HEK293 (cell line): ENCODE measurements at regions not wholly inside any gene's neighbourhood (a gene's known extent, or its start where the extent isn't known, plus 50 kb on each side); places are given as distances from the start of the nearest gene placed in this dataset.

ENCODE experiments used
- CTCF ChIA-PET: fragments of 350-600 bp; formaldehyde crosslinking; extraction: SDS; loops from one replicate; lab custom pipeline; 2021; ENCODE audit warnings: antibody characterized with exemption; lab: Yijun Ruan, JAX
- POLR2A ChIA-PET: fragments of 300-600 bp; formaldehyde crosslinking; extraction: SDS; loops from one replicate; lab custom pipeline; 2020; ENCODE audit warnings: antibody characterized with exemption, inconsistent platforms; lab: Yijun Ruan, JAX
- H3K27ac ChIP-seq: fragments of 200-500 bp; sonication (Bioruptor generic); 2 replicates; pipeline ENCODE4 v1.5.1; 2014; ENCODE audit warnings: low read depth, low read length, control low read depth, inconsistent platforms; ENCODE audit errors: extremely low read depth
- H3K36me3 ChIP-seq, 2 experiments: fragments of 200-500 bp in 1 of 2; sonication (Bioruptor generic) in 1 of 2; 1 replicate in 1 of 2; 2 replicates in 1 of 2; pipeline ENCODE4 v1.5.1; 2014 to 2017; ENCODE audit warnings: inconsistent platforms in 2 of 2, low read length in 2 of 2; ENCODE audit not compliant: control insufficient read depth in 2 of 2, insufficient read depth in 1 of 2
- H3K4me1 ChIP-seq: fragments of 200-500 bp; sonication (Bioruptor generic); 2 replicates; pipeline ENCODE4 v1.5.1; 2014; ENCODE audit warnings: mild to moderate bottlenecking, low read length, inconsistent platforms; ENCODE audit not compliant: control insufficient read depth, insufficient read depth
- H3K4me3 ChIP-seq: 2 replicates; pipeline ENCODE4 v1.5.1; 2011; ENCODE audit warnings: low read depth, mild to moderate bottlenecking, control low read depth, low read length, moderate library complexity
- H3K9me3 ChIP-seq: fragments of 200-500 bp; sonication (Bioruptor generic); 2 replicates; pipeline ENCODE4 v1.5.1; 2014; ENCODE audit warnings: low read depth, low read length, inconsistent platforms; ENCODE audit not compliant: control insufficient read depth, insufficient read depth
- GLIS1 ChIP-seq: fragments of 450-650 bp; formaldehyde crosslinking; IDR thresholded peaks from 2 replicates; pipeline ENCODE4 v1.5.1; 2016; ENCODE audit warnings: missing biosample characterization, missing genetic modification characterization
- IKZF3 ChIP-seq: fragments of 450-650 bp; IDR thresholded peaks from 2 replicates; pipeline ENCODE4 v1.5.0; 2018; ENCODE audit warnings: missing biosample characterization, mild to moderate bottlenecking, missing genetic modification characterization, moderate library complexity
- MZF1 ChIP-seq: fragments of 450-650 bp; formaldehyde crosslinking; IDR thresholded peaks from 2 replicates; pipeline ENCODE4 v1.5.1; 2017; ENCODE audit warnings: missing biosample characterization, missing genetic modification characterization, borderline replicate concordance
- OSR2 ChIP-seq: fragments of 450-650 bp; formaldehyde crosslinking; IDR thresholded peaks from 2 replicates; pipeline ENCODE4 v1.5.1; 2016; ENCODE audit warnings: missing biosample characterization, missing genetic modification characterization
- ZBTB21 ChIP-seq: fragments of 450-650 bp; formaldehyde crosslinking; IDR thresholded peaks from 2 replicates; pipeline ENCODE4 v1.5.1; 2017; ENCODE audit warnings: missing biosample characterization, missing genetic modification characterization
- ZBTB26 ChIP-seq: fragments of 450-650 bp; formaldehyde crosslinking; optimal IDR thresholded peaks from 2 replicates; pipeline ENCODE3; 2016; ENCODE audit warnings: missing biosample characterization, mild to moderate bottlenecking, missing genetic modification characterization
- ZEB2 ChIP-seq: fragments of 450-650 bp; formaldehyde crosslinking; IDR thresholded peaks from 2 replicates; pipeline ENCODE4 v1.5.1; 2016; ENCODE audit warnings: missing biosample characterization, missing genetic modification characterization
- ZFP37 ChIP-seq: fragments of 450-650 bp; formaldehyde crosslinking; IDR thresholded peaks from 2 replicates; pipeline ENCODE4 v1.5.1; 2016; ENCODE audit warnings: missing biosample characterization, missing genetic modification characterization
- ZIC2 ChIP-seq: fragments of 450-650 bp; formaldehyde crosslinking; IDR thresholded peaks from 2 replicates; pipeline ENCODE4 v1.5.1; 2016; ENCODE audit warnings: missing biosample characterization, missing genetic modification characterization
- ZNF10 ChIP-seq: fragments of 450-650 bp; formaldehyde crosslinking; IDR thresholded peaks from 2 replicates; pipeline ENCODE4 v1.5.1; 2017; ENCODE audit warnings: missing biosample characterization, missing genetic modification characterization
- ZNF132 ChIP-seq: fragments of 450-650 bp; formaldehyde crosslinking; IDR thresholded peaks from 2 replicates; pipeline ENCODE4 v1.5.1; 2017; ENCODE audit warnings: missing biosample characterization, missing genetic modification characterization, borderline replicate concordance
- ZNF133 ChIP-seq: fragments of 450-650 bp; formaldehyde crosslinking; IDR thresholded peaks from 2 replicates; pipeline ENCODE4 v1.5.1; 2016; ENCODE audit warnings: missing biosample characterization, missing genetic modification characterization
- ZNF146 ChIP-seq: fragments of 450-650 bp; formaldehyde crosslinking; IDR thresholded peaks from 2 replicates; pipeline ENCODE4 v1.5.1; 2016; ENCODE audit warnings: missing biosample characterization, missing genetic modification characterization
- ZNF148 ChIP-seq: fragments of 450-650 bp; formaldehyde crosslinking; IDR thresholded peaks from 2 replicates; pipeline ENCODE4 v1.5.0; 2017; ENCODE audit warnings: missing biosample characterization, missing genetic modification characterization, borderline replicate concordance
- ZNF157 ChIP-seq: fragments of 450-650 bp; formaldehyde crosslinking; IDR thresholded peaks from 2 replicates; pipeline ENCODE4 v1.5.1; 2016; ENCODE audit warnings: missing biosample characterization, missing genetic modification characterization
- ZNF362 ChIP-seq: fragments of 450-650 bp; formaldehyde crosslinking; IDR thresholded peaks from 2 replicates; pipeline ENCODE4 v1.5.1; 2016; ENCODE audit warnings: missing biosample characterization, missing genetic modification characterization
- ZNF433 ChIP-seq: fragments of 450-650 bp; formaldehyde crosslinking; IDR thresholded peaks from 2 replicates; pipeline ENCODE4 v1.5.1; 2016; ENCODE audit warnings: missing biosample characterization, missing genetic modification characterization, low read depth
- ZNF488 ChIP-seq: fragments of 450-650 bp; formaldehyde crosslinking; IDR thresholded peaks from 2 replicates; pipeline ENCODE4 v1.5.1; 2016; ENCODE audit warnings: missing biosample characterization, missing genetic modification characterization
- ZNF585B ChIP-seq: fragments of 450-650 bp; formaldehyde crosslinking; IDR thresholded peaks from 2 replicates; pipeline ENCODE4 v1.5.1; 2016; ENCODE audit warnings: missing biosample characterization, missing genetic modification characterization
- ZNF621 ChIP-seq: fragments of 450-650 bp; formaldehyde crosslinking; IDR thresholded peaks from 2 replicates; pipeline ENCODE4 v1.5.1; 2017; ENCODE audit warnings: missing biosample characterization, missing genetic modification characterization
- ZNF629 ChIP-seq: fragments of 450-650 bp; formaldehyde crosslinking; IDR thresholded peaks from 2 replicates; pipeline ENCODE4 v1.5.1; 2017; ENCODE audit warnings: missing biosample characterization, missing genetic modification characterization
- ZNF664 ChIP-seq: fragments of 450-650 bp; formaldehyde crosslinking; IDR thresholded peaks from 2 replicates; pipeline ENCODE4 v1.5.1; 2016; ENCODE audit warnings: missing biosample characterization, missing genetic modification characterization
- ZNF791 ChIP-seq: fragments of 450-650 bp; formaldehyde crosslinking; IDR thresholded peaks from 2 replicates; pipeline ENCODE4 v1.5.1; 2016; ENCODE audit warnings: missing biosample characterization, missing genetic modification characterization
- TF ChIP-seq, protein P1 (sequence below): fragments of 450-650 bp; formaldehyde crosslinking; IDR thresholded peaks from 2 replicates; pipeline ENCODE4 v1.5.1; 2017; ENCODE audit warnings: missing biosample characterization, mild to moderate bottlenecking, missing genetic modification characterization, moderate library complexity
- TF ChIP-seq, protein P2 (sequence below): fragments of 450-650 bp; IDR thresholded peaks from 2 replicates; pipeline ENCODE4 v1.5.1; 2018; ENCODE audit warnings: missing biosample characterization, mild to moderate bottlenecking, missing genetic modification characterization

GRCh38 chrX:63963095-63963784 lies 178.2 kb upstream of the ARHGEF9 start:
- no peaks in the 10 kb centered on the region; the same call in 1 of the 2 replicates for H3K9me3 ChIP-seq
- H3K4me1 ChIP-seq = no peaks in the 10 kb centered on the region
- no peaks in the 10 kb centered on the region for H3K36me3 ChIP-seq
- H3K27ac ChIP-seq = no peak overlapping the region
- CTCF ChIA-PET = no interaction called here
- TF ChIP-seq ZBTB21 (tag by site-specific recombination) (no peak), ZNF585B (tag by site-specific recombination) (no peak), ZNF157 (tag by site-specific recombination) (no peak), ZNF146 (tag by site-specific recombination) (no peak), ZNF133 (no peak), ZNF664 (tag by site-specific recombination) (no peak), ZNF433 (tag by site-specific recombination) (no peak), ZEB2 (no peak), IKZF3 (tag by site-specific recombination) (no peak), ZNF10 (tag by site-specific recombination) (no peak), GLIS1 (tag by site-specific recombination) (no peak)
- TF ChIP-seq, protein P1, sequence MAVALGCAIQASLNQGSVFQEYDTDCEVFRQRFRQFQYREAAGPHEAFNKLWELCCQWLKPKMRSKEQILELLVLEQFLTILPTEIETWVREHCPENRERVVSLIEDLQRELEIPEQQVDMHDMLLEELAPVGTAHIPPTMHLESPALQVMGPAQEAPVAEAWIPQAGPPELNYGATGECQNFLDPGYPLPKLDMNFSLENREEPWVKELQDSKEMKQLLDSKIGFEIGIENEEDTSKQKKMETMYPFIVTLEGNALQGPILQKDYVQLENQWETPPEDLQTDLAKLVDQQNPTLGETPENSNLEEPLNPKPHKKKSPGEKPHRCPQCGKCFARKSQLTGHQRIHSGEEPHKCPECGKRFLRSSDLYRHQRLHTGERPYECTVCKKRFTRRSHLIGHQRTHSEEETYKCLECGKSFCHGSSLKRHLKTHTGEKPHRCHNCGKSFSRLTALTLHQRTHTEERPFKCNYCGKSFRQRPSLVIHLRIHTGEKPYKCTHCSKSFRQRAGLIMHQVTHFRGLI (tag by site-specific recombination) = no peak
- TF ChIP-seq, protein P2, sequence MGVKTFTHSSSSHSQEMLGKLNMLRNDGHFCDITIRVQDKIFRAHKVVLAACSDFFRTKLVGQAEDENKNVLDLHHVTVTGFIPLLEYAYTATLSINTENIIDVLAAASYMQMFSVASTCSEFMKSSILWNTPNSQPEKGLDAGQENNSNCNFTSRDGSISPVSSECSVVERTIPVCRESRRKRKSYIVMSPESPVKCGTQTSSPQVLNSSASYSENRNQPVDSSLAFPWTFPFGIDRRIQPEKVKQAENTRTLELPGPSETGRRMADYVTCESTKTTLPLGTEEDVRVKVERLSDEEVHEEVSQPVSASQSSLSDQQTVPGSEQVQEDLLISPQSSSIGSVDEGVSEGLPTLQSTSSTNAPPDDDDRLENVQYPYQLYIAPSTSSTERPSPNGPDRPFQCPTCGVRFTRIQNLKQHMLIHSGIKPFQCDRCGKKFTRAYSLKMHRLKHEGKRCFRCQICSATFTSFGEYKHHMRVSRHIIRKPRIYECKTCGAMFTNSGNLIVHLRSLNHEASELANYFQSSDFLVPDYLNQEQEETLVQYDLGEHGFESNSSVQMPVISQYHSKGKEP (tag by site-specific recombination) = no peak
- TF ChIP-seq, all 188 proteins: peak for 0
- no peak overlapping the region for H3K4me3 ChIP-seq
- POLR2A ChIA-PET = no interaction called here

DNA sequence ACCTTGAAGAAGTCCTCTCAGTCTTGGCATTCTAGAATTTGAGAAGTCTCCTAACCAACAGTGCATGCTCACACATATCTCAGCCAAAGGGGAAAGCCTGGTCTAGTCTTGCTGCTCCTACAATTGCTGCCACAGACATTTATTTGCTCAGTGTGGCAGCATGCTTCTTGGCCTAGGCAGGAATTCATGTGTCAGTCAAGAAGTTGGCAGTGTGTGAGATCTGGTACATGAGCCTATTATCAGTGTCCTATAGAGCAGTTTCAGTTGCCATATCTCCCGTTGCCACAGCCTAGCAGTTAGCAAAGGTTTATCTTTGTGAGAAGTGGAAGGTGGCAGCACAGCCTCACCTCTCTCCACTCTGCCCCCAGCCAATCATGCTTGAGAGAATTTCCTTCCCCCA lies 176.9 kb upstream of the ARHGEF9 start:
- POLR2A ChIA-PET = no interaction called here
- Histone ChIP-seq H3K9me3 (peaks cover 3% of the 10 kb centered on the region), H3K36me3 (no peaks in the 10 kb centered on the region), H3K4me1 (no peaks in the 10 kb centered on the region), H3K4me3 (no peak overlapping the region), H3K27ac (no peak overlapping the region)
- no peak for TF ChIP-seq ZNF791
- TF ChIP-seq MZF1 (tag by site-specific recombination) = no peak
- TF ChIP-seq ZNF148 = no peak
- CTCF ChIA-PET = no interaction called here

GRCh38 chrX:63959975-63960374 lies 175.0 kb upstream of the ARHGEF9 start:
- POLR2A ChIA-PET = no interaction called here
- H3K9me3 ChIP-seq = peaks cover 3% of the 10 kb centered on the region
- H3K36me3 ChIP-seq = no peaks in the 10 kb centered on the region
- H3K27ac ChIP-seq = no peak overlapping the region
- H3K4me1 ChIP-seq = no peaks in the 10 kb centered on the region
- no peak overlapping the region for H3K4me3 ChIP-seq
- CTCF ChIA-PET = no interaction called here
- TF ChIP-seq ZNF362 (tag by site-specific recombination) (no peak), ZNF488 (tag by site-specific recombination) (no peak), OSR2 (tag by site-specific recombination) (no peak), ZNF629 (tag by site-specific recombination) (no peak), ZBTB26 (no peak), ZFP37 (tag by site-specific recombination) (no peak), ZNF132 (tag by site-specific recombination) (no peak), ZNF621 (no peak), ZIC2 (tag by site-specific recombination) (no peak)
